Thymus (tissue), 11 donors: ENCODE measurements at regions not wholly inside any gene's neighbourhood (a gene's known extent, or its start where the extent isn't known, plus 50 kb on each side); places are given as distances from the start of the nearest gene placed in this dataset.
"Not testable (repeated sequence)": the region's sequence is repeated elsewhere in the genome, so short reads cannot be mapped to it uniquely, and the experiment has no call there.

ENCODE experiments used
- DNase-seq, 9 donors: peaks; one replicate each; pipeline ENCODE4 v3.0.0-alpha.2; 2013; ENCODE audit warnings: low spot score in 9 of 9, low read depth in 6 of 9, missing footprints in 1 of 9
- H3K27ac ChIP-seq, 2 donors: one replicate each; pipeline ENCODE4 v1.5.1; 2013; ENCODE audit warnings: control low read depth in 1 of 2, low read depth in 1 of 2, low read length in 1 of 2, mild to moderate bottlenecking in 1 of 2, moderate library complexity in 1 of 2
- H3K27me3 ChIP-seq, 2 donors: one replicate each; pipeline ENCODE4 v1.5.1; 2013; ENCODE audit warnings: low read length in 1 of 2; ENCODE audit not compliant: control insufficient read depth in 2 of 2, insufficient read depth in 1 of 2
- H3K36me3 ChIP-seq, 2 donors: one replicate each; pipeline ENCODE4 v1.5.1; 2013; ENCODE audit warnings: low read length in 1 of 2, mild to moderate bottlenecking in 1 of 2, moderate library complexity in 1 of 2; ENCODE audit not compliant: control insufficient read depth in 2 of 2, insufficient read depth in 2 of 2
- H3K4me1 ChIP-seq, 2 donors: one replicate each; pipeline ENCODE4 v1.5.1; 2013; ENCODE audit warnings: low read length in 2 of 2; ENCODE audit not compliant: control insufficient read depth in 2 of 2, insufficient read depth in 2 of 2
- H3K4me3 ChIP-seq, 2 donors: one replicate each; pipeline ENCODE4 v1.5.1; 2013; ENCODE audit warnings: low read length in 2 of 2, control low read depth in 1 of 2, mild to moderate bottlenecking in 1 of 2
- H3K9me3 ChIP-seq, 2 donors: one replicate each; pipeline ENCODE4 v1.5.1; 2013; ENCODE audit warnings: low read length in 1 of 2, mild to moderate bottlenecking in 1 of 2; ENCODE audit not compliant: control insufficient read depth in 2 of 2, insufficient read depth in 1 of 2
- WGBS: extraction: QIAGEN DNeasy Blood & Tissue Kit; methylation state at CpG from one replicate; pipeline ENCODE4 v1.1.7; 2013; 5-methylcytosine and 5-hydroxymethylcytosine counted together
- donor health status: healthy.

GRCh38 chr13:73168226-73168952 lies 109.6 kb downstream of the KLF5 start:
- H3K9me3 ChIP-seq = no peaks in the 10 kb centered on the region
- no peak for DNase-seq
- no peak overlapping the region for H3K27ac ChIP-seq
- no peaks in the 10 kb centered on the region for H3K4me1 ChIP-seq
- no peaks in the 10 kb centered on the region for H3K36me3 ChIP-seq
- H3K4me3 ChIP-seq = no peak overlapping the region
- no peaks in the 10 kb centered on the region for H3K27me3 ChIP-seq
- WGBS = 90% methylated on average over 1 of the region's 1 CpG

GRCh38 chr13:73167028-73167820 lies 108.4 kb downstream of the KLF5 start:
- Histone ChIP-seq H3K27ac (no peak overlapping the region), H3K4me3 (no peak overlapping the region), H3K36me3 (no peaks in the 10 kb centered on the region), H3K4me1 (no peaks in the 10 kb centered on the region), H3K9me3 (no peaks in the 10 kb centered on the region), H3K27me3 (no peaks in the 10 kb centered on the region)
- 94% methylated on average over 4 of the region's 4 CpGs for WGBS
- DNase-seq = no peak

GRCh38 chr13:73166204-73166603 lies 107.4 kb downstream of the KLF5 start:
- no peaks in the 10 kb centered on the region for H3K4me1 ChIP-seq
- 95% methylated on average over 2 of the region's 2 CpGs for WGBS

GRCh38 chr13:73162912-73163911 lies 104.4 kb downstream of the KLF5 start:
- Histone ChIP-seq H3K27ac (no peak overlapping the region), H3K27me3 (no peaks in the 10 kb centered on the region)

More at GRCh38 chr13:73166204-73166603, 107.4 kb downstream of the KLF5 start:
- no peaks in the 10 kb centered on the region for H3K36me3 ChIP-seq
- no peak overlapping the region for H3K4me3 ChIP-seq
- no peak overlapping the region for H3K27ac ChIP-seq
- H3K27me3 ChIP-seq = no peaks in the 10 kb centered on the region
- no peaks in the 10 kb centered on the region for H3K9me3 ChIP-seq
- no peak for DNase-seq

GRCh38 chr13:73160371-73161031 lies 101.7 kb downstream of the KLF5 start:
- H3K36me3 ChIP-seq, H3K4me1 ChIP-seq, DNase-seq, H3K27ac ChIP-seq, H3K9me3 ChIP-seq, H3K4me3 ChIP-seq, H3K27me3 ChIP-seq: not testable (repeated sequence)
- 95% methylated on average over 5 of the region's 5 CpGs for WGBS

More at GRCh38 chr13:73162912-73163911, 104.4 kb downstream of the KLF5 start:
- Histone ChIP-seq H3K36me3 (no peaks in the 10 kb centered on the region), H3K4me3 (no peak overlapping the region), H3K4me1 (no peaks in the 10 kb centered on the region), H3K9me3 (no peaks in the 10 kb centered on the region)
- DNase-seq = no peak
- 92% methylated on average over 2 of the region's 2 CpGs for WGBS

GRCh38 chr13:73158851-73159250 lies 100.0 kb downstream of the KLF5 start:
- no peaks in the 10 kb centered on the region for H3K27me3 ChIP-seq
- DNase-seq = no peak
- no peak overlapping the region for H3K4me3 ChIP-seq
- H3K4me1 ChIP-seq = no peaks in the 10 kb centered on the region
- H3K27ac ChIP-seq = no peak overlapping the region
- H3K9me3 ChIP-seq = no peaks in the 10 kb centered on the region
- H3K36me3 ChIP-seq = no peaks in the 10 kb centered on the region

GRCh38 chr13:73157031-73157430 lies 98.2 kb downstream of the KLF5 start:
- Histone ChIP-seq H3K36me3 (no peaks in the 10 kb centered on the region), H3K27me3 (no peaks in the 10 kb centered on the region), H3K9me3 (no peaks in the 10 kb centered on the region), H3K4me1 (no peaks in the 10 kb centered on the region), H3K4me3 (no peak overlapping the region), H3K27ac (no peak overlapping the region)
- no peak for DNase-seq
- 94% methylated on average over 2 of the region's 2 CpGs for WGBS

GRCh38 chr13:73146707-73147106 lies 87.9 kb downstream of the KLF5 start:
- 96% methylated on average over 2 of the region's 2 CpGs for WGBS
- H3K36me3 ChIP-seq = no peaks in the 10 kb centered on the region
- no peaks in the 10 kb centered on the region for H3K4me1 ChIP-seq
- no peak for DNase-seq
- H3K9me3 ChIP-seq = no peaks in the 10 kb centered on the region
- H3K4me3 ChIP-seq = no peak overlapping the region
- H3K27ac ChIP-seq = no peak overlapping the region
- H3K27me3 ChIP-seq = no peaks in the 10 kb centered on the region
